ENCODE measurements at regions not wholly inside any gene's neighbourhood (a gene's known extent, or its start where the extent isn't known, plus 50 kb on each side); places are given as distances from the start of the nearest gene placed in this dataset.

DNA sequence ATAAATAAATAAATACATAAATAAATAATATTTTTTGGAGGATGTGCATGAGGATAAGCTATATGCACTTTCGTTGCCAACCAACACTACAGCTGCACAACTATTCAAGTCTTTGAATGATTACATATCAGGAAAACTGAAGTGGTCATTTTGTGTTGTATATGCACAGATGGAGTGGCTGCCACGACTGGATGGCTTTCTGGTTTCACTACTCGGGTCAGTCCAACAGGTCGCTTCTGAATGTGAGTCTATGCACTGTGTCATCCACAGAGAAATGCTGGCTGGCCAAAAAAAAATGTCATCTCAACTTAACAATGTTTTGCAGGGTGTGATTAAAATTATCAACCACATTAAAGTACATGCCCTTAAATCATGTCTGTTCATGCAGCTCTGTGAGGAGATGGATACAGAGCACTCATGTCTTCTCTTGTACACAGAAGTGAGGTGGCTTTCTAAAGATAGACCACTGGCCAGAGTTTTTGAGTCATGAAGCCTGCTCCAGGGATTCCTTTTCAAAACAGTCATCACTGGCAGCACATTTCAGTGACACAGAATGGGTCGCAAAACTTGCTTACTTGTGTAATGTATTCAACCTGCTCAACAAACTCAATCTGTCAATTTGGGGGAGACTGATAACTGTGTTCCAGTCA, 589.8 kb upstream of the CYLC2 start:
- TF ChIP-seq POLR2AphosphoS5 (IDR thresholded peaks at IDR 0.05) (no peak), TAF1 (IDR thresholded peaks at IDR 0.05; ENCODE audit: low read depth) (no peak), MXI1 (conservative IDR thresholded peaks at IDR 0.05; ENCODE audit: poor library complexity, severe bottlenecking) (no peak), SMC3 (conservative IDR thresholded peaks at IDR 0.05; ENCODE audit: poor library complexity) (no peak), RAD21 (conservative IDR thresholded peaks at IDR 0.05) (no peak), EP300 (conservative IDR thresholded peaks at IDR 0.05; ENCODE audit: poor library complexity, severe bottlenecking) (no peak), EZH2 (IDR thresholded peaks at IDR 0.05; ENCODE audit: borderline replicate concordance, insufficient read depth, low read length, poor library complexity, severe bottlenecking) (no peak)
- TF ChIP-seq, protein P1, sequence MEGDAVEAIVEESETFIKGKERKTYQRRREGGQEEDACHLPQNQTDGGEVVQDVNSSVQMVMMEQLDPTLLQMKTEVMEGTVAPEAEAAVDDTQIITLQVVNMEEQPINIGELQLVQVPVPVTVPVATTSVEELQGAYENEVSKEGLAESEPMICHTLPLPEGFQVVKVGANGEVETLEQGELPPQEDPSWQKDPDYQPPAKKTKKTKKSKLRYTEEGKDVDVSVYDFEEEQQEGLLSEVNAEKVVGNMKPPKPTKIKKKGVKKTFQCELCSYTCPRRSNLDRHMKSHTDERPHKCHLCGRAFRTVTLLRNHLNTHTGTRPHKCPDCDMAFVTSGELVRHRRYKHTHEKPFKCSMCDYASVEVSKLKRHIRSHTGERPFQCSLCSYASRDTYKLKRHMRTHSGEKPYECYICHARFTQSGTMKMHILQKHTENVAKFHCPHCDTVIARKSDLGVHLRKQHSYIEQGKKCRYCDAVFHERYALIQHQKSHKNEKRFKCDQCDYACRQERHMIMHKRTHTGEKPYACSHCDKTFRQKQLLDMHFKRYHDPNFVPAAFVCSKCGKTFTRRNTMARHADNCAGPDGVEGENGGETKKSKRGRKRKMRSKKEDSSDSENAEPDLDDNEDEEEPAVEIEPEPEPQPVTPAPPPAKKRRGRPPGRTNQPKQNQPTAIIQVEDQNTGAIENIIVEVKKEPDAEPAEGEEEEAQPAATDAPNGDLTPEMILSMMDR (IDR thresholded peaks at IDR 0.05; ENCODE audit: poor library complexity, severe bottlenecking): no peak
- TF ChIP-seq, protein P2, sequence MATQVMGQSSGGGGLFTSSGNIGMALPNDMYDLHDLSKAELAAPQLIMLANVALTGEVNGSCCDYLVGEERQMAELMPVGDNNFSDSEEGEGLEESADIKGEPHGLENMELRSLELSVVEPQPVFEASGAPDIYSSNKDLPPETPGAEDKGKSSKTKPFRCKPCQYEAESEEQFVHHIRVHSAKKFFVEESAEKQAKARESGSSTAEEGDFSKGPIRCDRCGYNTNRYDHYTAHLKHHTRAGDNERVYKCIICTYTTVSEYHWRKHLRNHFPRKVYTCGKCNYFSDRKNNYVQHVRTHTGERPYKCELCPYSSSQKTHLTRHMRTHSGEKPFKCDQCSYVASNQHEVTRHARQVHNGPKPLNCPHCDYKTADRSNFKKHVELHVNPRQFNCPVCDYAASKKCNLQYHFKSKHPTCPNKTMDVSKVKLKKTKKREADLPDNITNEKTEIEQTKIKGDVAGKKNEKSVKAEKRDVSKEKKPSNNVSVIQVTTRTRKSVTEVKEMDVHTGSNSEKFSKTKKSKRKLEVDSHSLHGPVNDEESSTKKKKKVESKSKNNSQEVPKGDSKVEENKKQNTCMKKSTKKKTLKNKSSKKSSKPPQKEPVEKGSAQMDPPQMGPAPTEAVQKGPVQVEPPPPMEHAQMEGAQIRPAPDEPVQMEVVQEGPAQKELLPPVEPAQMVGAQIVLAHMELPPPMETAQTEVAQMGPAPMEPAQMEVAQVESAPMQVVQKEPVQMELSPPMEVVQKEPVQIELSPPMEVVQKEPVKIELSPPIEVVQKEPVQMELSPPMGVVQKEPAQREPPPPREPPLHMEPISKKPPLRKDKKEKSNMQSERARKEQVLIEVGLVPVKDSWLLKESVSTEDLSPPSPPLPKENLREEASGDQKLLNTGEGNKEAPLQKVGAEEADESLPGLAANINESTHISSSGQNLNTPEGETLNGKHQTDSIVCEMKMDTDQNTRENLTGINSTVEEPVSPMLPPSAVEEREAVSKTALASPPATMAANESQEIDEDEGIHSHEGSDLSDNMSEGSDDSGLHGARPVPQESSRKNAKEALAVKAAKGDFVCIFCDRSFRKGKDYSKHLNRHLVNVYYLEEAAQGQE (IDR thresholded peaks at IDR 0.05; ENCODE audit: borderline replicate concordance): no peak

Data from neural cell (in vitro differentiated cells).